OCI-LY1 (cell line): ENCODE measurements at regions not wholly inside any gene's neighbourhood (a gene's known extent, or its start where the extent isn't known, plus 50 kb on each side); places are given as distances from the start of the nearest gene placed in this dataset.

Experiments
- CTCF ChIP-seq: fragments of 200-600 bp; sonication (generic), shearing (Covaris generic); IDR thresholded peaks from 2 replicates; pipeline ENCODE4 v1.5.1; 2017; ENCODE audit warnings: mild to moderate bottlenecking, antibody characterized with exemption, low read length, moderate library complexity, mixed read lengths
- EZH2 ChIP-seq: fragments of 200-600 bp; sonication (generic), shearing (Covaris generic); IDR thresholded peaks from 2 replicates; pipeline ENCODE4 v1.8.0; 2017; ENCODE audit warnings: borderline replicate concordance, mixed run types, mild to moderate bottlenecking, antibody characterized with exemption, low read length, moderate library complexity, mixed read lengths

GRCh38 chr21:15283789-15284188 lies 219.0 kb upstream of the NRIP1 start:
- TF ChIP-seq CTCF (no peak), EZH2 (no peak)
